HAP-1 (cell line): ENCODE measurements at regions not wholly inside any gene's neighbourhood (a gene's known extent, or its start where the extent isn't known, plus 50 kb on each side); places are given as distances from the start of the nearest gene placed in this dataset.

ENCODE experiments used
- DNase-seq, 2 experiments: peaks; one replicate each; pipeline ENCODE4 v3.0.0-alpha.2; 2016 to 2020; ENCODE audit warnings: low spot score in 2 of 2
- H3K27me3 ChIP-seq: fragments of 250-450 bp; sonication (Bioruptor Pico); 2 replicates; pipeline ENCODE4 v1.5.1; 2020; ENCODE audit warnings: low read depth, mild to moderate bottlenecking, moderate library complexity
- H3K36me3 ChIP-seq: fragments of 250-450 bp; sonication (Bioruptor Pico); replicated peaks from 2 replicates; pipeline ENCODE4 v1.5.1; 2020; ENCODE audit warnings: mild to moderate bottlenecking
- H3K4me1 ChIP-seq: fragments of 250-450 bp; sonication (Bioruptor Pico); 2 replicates; pipeline ENCODE4 v1.5.1; 2020; ENCODE audit warnings: mild to moderate bottlenecking
- H3K4me3 ChIP-seq: fragments of 250-450 bp; sonication (Bioruptor Pico); 2 replicates; pipeline ENCODE4 v1.5.1; 2020; ENCODE audit warnings: mild to moderate bottlenecking, moderate library complexity
- H3K9me3 ChIP-seq: fragments of 250-450 bp; sonication (Bioruptor Pico); 2 replicates; pipeline ENCODE4 v1.5.1; 2020; ENCODE audit warnings: mild to moderate bottlenecking, moderate library complexity
- in situ Hi-C: fragments of 300-500 bp; cut with MboI; formaldehyde crosslinking; loops from 3 replicates; pipeline ENCODE4 v1.14.3; 2020; ENCODE audit warnings: low sequenced_read_pairs, inconsistent platforms, mixed read lengths

DNA sequence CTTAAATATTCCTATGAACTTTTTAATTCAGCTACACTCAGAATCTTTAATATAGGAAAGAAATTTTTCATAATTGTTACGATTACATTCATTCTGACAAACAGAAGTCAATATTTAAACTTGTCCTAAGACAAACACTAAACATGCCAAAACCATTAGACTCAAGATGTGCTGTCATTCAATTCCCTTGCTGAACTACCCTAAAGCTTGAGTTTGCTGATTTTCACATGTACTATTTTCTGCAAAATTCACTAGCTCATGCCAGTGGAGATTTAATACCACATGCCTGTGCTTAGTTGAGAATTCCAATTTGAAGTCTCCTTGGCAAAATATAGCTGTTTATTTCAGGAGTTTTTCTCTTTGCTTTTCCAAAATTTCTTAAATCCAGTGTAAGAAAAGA, 448.0 kb downstream of the COL12A1 start:
- H3K27me3 ChIP-seq, result no peaks in the 10 kb centered on the region
- no peak overlapping the region for H3K4me3 ChIP-seq
- H3K4me1 ChIP-seq, result no peaks in the 10 kb centered on the region
- H3K36me3 ChIP-seq, result no peaks in the 10 kb centered on the region
- in situ Hi-C loops, result no loop called here
- DNase-seq, result no peak
- no peaks in the 10 kb centered on the region for H3K9me3 ChIP-seq

DNA sequence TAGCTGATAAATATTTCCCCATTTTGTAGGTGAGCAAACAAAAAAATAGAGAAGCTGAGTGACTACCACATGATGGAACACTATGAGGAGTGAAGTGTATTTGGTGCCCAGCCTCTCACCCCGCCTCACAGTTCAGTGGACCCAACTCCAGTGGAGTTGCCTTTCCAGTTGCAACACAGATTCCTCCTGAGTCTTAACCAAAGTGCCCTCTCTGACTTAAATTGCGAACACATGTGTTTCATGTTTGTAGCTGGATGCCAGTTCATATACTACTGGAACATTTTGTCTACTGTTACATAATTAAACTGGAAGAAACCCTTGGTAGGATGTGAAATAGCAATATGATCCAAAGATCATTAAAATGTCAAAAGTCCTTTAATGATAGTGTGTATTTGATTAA, 448.9 kb downstream of the COL12A1 start:
- H3K4me3 ChIP-seq, result no peak overlapping the region
- in situ Hi-C loops, result no loop called here

GRCh38 chr6:74755778-74756177, 450.1 kb downstream of the COL12A1 start:
- no peak for DNase-seq
- no peaks in the 10 kb centered on the region for H3K4me1 ChIP-seq
- in situ Hi-C loops, result no loop called here
- H3K27me3 ChIP-seq, result no peaks in the 10 kb centered on the region
- H3K4me3 ChIP-seq, result no peak overlapping the region
- H3K9me3 ChIP-seq, result no peaks in the 10 kb centered on the region
- no peaks in the 10 kb centered on the region for H3K36me3 ChIP-seq

More for the DNA sequence above, 448.9 kb downstream of the COL12A1 start:
- no peaks in the 10 kb centered on the region for H3K9me3 ChIP-seq
- H3K4me1 ChIP-seq, result no peaks in the 10 kb centered on the region
- no peak for DNase-seq
- H3K27me3 ChIP-seq, result no peaks in the 10 kb centered on the region
- no peaks in the 10 kb centered on the region for H3K36me3 ChIP-seq

DNA sequence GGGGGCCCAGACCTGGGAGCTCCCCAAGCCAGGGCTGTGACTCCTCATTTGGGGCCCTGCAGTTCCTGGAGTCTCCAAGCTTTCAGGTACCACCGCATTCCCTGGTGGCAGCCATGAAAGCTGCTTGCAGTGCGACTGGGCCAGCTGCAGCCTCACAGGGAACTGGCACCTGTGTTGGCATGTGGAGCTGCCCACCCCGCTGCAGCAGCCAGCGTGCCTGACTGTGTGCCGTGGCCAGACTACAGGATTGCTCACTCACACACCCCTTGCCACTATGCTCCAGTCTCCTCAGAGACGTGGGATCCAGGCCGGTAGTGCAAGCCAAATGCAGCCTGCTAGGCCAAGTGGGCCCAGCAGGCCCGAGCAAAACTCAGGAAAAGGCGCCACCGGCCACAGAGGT, 450.7 kb downstream of the COL12A1 start:
- Histone ChIP-seq H3K4me3 (no peak overlapping the region), H3K36me3 (no peaks in the 10 kb centered on the region), H3K27me3 (no peaks in the 10 kb centered on the region), H3K9me3 (no peaks in the 10 kb centered on the region), H3K4me1 (no peaks in the 10 kb centered on the region)
- no peak for DNase-seq
- in situ Hi-C loops, result no loop called here

DNA sequence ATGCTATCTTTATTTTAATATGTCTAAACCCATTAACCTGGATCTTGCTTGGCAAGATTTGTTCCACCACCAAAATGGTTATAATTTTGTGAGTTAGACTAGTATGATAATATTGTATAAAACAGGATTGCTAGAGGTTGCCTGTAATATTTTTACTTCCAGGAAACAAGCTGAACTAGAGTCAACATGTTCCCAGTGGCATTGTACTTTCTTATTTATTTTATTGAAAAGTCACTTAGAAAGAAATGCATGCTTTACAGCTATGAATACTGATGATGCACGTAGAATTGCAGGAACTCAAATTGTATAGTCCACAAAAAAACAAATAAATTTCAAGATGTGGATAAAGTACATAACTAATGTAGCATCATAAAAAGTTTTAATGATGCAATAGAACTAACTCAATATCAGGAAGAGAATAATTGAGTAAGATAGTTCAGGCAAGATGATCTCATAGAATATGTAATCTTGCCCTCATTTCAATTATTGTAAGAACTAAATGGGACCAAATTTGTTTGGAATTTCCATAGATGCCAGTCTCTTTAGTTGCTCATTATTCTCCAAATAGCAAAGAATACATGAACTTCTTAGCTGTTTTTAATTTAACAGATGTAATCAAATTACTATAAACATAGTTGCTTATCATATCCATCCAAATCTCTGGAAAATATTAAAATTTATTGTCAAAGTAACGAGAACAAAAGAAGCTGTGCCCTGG, 451.8 kb downstream of the COL12A1 start:
- H3K27me3 ChIP-seq, result no peaks in the 10 kb centered on the region
- DNase-seq, result no peak
- no peaks in the 10 kb centered on the region for H3K36me3 ChIP-seq
- in situ Hi-C loops, result no loop called here
- H3K9me3 ChIP-seq, result no peaks in the 10 kb centered on the region
- H3K4me1 ChIP-seq, result no peaks in the 10 kb centered on the region
- H3K4me3 ChIP-seq, result no peak overlapping the region

- in situ Hi-C loops, result no loop called here
- no peaks in the 10 kb centered on the region for H3K27me3 ChIP-seq
- no peaks in the 10 kb centered on the region for H3K36me3 ChIP-seq
- no peaks in the 10 kb centered on the region for H3K9me3 ChIP-seq
- H3K4me1 ChIP-seq, result no peaks in the 10 kb centered on the region
- DNase-seq, result no peak
- H3K4me3 ChIP-seq, result no peak overlapping the region
Observed at GRCh38 chr6:74752303-74752702, 453.6 kb downstream of the COL12A1 start.

DNA sequence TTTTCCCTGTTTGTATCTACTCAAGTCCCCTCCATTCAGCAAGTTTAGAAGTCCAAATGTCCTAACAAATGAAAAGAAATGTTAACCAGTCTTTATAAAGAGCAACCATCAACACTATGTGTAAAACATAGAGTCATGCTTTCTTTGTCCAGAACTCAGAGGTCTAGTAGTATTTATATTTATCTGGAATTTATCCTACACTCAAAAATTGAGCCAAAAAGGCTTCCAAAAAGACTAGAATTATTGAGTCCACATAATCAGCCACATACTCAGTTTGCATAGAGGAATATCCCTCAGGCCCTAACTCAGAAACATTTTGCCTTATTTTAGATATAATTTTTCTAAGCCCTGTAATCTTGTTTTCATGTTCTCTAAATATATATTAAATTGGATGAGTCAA, 455.0 kb downstream of the COL12A1 start:
- Histone ChIP-seq H3K27me3 (no peaks in the 10 kb centered on the region), H3K4me3 (no peak overlapping the region), H3K4me1 (no peaks in the 10 kb centered on the region), H3K9me3 (no peaks in the 10 kb centered on the region), H3K36me3 (no peaks in the 10 kb centered on the region)
- in situ Hi-C loops, result no loop called here
- no peak for DNase-seq

GRCh38 chr6:74749211-74750147, 456.4 kb downstream of the COL12A1 start:
- Histone ChIP-seq H3K4me3 (no peak overlapping the region), H3K9me3 (no peaks in the 10 kb centered on the region), H3K27me3 (no peaks in the 10 kb centered on the region), H3K4me1 (no peaks in the 10 kb centered on the region), H3K36me3 (no peaks in the 10 kb centered on the region)
- in situ Hi-C loops, result no loop called here
- DNase-seq, result no peak

- no peak for DNase-seq
- Histone ChIP-seq H3K4me3 (no peak overlapping the region), H3K27me3 (no peaks in the 10 kb centered on the region), H3K9me3 (no peaks in the 10 kb centered on the region), H3K36me3 (no peaks in the 10 kb centered on the region), H3K4me1 (no peaks in the 10 kb centered on the region)
- in situ Hi-C loops, result no loop called here
Observed at GRCh38 chr6:74745670-74746069, 460.2 kb downstream of the COL12A1 start.

DNA sequence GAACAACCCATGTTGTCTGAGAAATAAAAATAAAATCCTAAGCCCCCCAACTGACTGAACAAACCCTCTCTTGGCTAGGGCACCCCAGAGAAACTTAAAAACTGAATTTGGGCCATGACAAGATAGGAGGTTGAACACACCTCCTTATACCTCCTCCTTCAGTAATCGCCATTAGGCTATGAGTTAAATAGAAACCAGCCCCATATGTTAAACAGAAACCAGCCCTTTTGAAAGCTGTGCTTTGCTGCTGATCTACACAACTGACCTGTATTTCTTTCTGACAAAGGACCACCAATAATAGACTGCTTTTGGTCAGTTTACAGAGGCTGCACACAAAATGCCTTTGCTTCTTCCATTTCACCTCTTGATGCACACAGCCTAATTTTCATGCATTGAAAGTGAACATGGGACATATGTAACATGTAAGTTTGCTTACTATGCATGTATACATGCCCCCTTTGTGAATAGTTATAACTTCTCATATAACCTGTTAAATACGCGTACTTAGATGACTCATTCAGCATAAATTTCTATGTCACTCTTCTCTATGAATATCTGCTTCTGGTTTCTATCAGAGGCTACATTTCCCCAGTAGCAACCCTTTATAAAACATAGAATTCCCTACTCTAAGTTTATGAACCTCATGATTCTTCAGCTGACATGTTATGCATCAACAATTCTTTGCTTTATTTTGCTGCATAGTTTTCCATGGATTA, 462.9 kb downstream of the COL12A1 start:
- H3K9me3 ChIP-seq, result no peaks in the 10 kb centered on the region
- DNase-seq, result no peak
- H3K27me3 ChIP-seq, result no peaks in the 10 kb centered on the region
- H3K4me1 ChIP-seq, result no peaks in the 10 kb centered on the region
- no peak overlapping the region for H3K4me3 ChIP-seq
- H3K36me3 ChIP-seq, result no peaks in the 10 kb centered on the region
- in situ Hi-C loops, result no loop called here

- in situ Hi-C loops, result no loop called here
- Histone ChIP-seq H3K4me1 (no peaks in the 10 kb centered on the region), H3K27me3 (no peaks in the 10 kb centered on the region), H3K4me3 (no peak overlapping the region), H3K9me3 (no peaks in the 10 kb centered on the region), H3K36me3 (no peaks in the 10 kb centered on the region)
- no peak for DNase-seq
Observed at GRCh38 chr6:74741646-74742045, 464.2 kb downstream of the COL12A1 start.

DNA sequence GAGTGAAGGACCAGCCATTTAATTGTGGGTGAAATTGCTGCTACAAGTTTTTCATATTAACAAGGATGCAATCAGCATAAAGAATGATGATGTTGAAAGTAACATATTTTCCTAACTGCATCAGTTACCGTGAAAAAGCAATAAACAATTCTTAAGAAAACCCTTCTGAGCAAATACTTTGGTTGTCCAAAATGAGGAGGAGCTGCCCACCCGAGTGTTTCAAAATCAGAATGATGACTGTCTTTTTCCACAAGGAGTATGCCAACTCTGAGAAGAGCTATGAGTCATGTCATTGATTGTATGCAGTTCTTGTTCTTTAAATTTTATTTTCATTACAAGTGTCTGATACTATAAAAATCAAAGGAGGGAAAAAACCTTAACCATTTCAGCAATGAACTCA, 470.5 kb downstream of the COL12A1 start:
- no peak for DNase-seq
- no peak overlapping the region for H3K4me3 ChIP-seq
- H3K9me3 ChIP-seq, result no peaks in the 10 kb centered on the region
- H3K4me1 ChIP-seq, result no peaks in the 10 kb centered on the region
- no peaks in the 10 kb centered on the region for H3K36me3 ChIP-seq
- no peaks in the 10 kb centered on the region for H3K27me3 ChIP-seq
- in situ Hi-C loops, result no loop called here

- Histone ChIP-seq H3K4me1 (no peaks in the 10 kb centered on the region), H3K9me3 (no peaks in the 10 kb centered on the region), H3K36me3 (no peaks in the 10 kb centered on the region), H3K27me3 (no peaks in the 10 kb centered on the region), H3K4me3 (no peak overlapping the region)
- in situ Hi-C loops, result no loop called here
- no peak for DNase-seq
Observed at GRCh38 chr6:74734901-74735300, 471.0 kb downstream of the COL12A1 start.
